ENCODE measurements at regions not wholly inside any gene's neighbourhood (a gene's known extent, or its start where the extent isn't known, plus 50 kb on each side); places are given as distances from the start of the nearest gene placed in this dataset.

DNA sequence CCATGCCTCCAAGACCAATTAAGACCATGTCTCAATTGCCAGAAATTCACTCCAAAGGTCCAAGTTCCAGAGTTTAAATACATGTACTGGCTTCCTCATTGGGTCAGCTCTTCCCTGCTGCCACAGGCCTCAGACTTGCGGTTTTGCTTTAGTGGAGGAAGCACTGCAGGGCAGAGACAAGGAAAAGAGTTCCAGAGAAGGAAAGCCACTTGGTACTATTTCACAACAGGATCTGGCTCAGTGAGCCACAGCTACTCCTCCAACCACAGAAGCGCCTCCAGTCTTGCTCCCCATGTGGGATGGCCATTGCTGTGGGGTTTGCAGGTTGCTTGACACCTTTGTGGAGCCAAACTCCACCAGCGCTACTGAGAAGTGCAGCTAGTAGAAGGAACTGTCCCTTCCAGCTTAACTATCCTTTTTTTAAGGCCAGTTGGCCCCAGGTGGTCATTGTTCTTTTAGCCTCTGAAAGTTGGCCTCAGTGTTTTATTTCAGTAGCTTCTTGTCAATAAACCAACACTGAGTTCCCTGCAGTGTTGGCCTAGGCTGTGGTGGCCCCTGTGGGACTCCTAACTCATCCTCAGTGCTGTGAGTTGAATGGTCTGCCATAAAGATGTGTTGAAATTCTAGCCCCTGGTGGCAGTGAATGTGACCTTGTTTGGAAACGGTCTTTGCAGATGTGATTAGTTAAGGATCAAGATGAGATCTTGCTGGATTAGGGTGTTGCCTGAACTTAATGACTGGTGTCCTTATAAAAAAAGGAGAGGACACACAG is 93.7 kb upstream of the DAP start:
- 80 to 87% methylated on average over 4 of the region's 4 CpGs for WGBS, 2 donors
- H3K36me3 ChIP-seq, result no peaks in the 10 kb centered on the region
- H3K27me3 ChIP-seq, result no peaks in the 10 kb centered on the region
- DNase-seq, result peak in 1 of 2 donors; percentile 7
- no peaks in the 10 kb centered on the region for H3K9me3 ChIP-seq
- no peak overlapping the region for H3K27ac ChIP-seq
- intact Hi-C loops (cut with DNase I), result loop anchor here (10.0 kb wide), 1 partner anchor 170 kb away; no protein-coding TSS in a partner anchor
- no peak for TF ChIP-seq POLR2A (IDR thresholded peaks at IDR 0.05)
- no peak overlapping the region for H3K4me3 ChIP-seq (replicated peaks in 1 of 3)
- peaks cover 0 to 4% of the 10 kb centered on the region in 2 donors for H3K4me1 ChIP-seq

DNA sequence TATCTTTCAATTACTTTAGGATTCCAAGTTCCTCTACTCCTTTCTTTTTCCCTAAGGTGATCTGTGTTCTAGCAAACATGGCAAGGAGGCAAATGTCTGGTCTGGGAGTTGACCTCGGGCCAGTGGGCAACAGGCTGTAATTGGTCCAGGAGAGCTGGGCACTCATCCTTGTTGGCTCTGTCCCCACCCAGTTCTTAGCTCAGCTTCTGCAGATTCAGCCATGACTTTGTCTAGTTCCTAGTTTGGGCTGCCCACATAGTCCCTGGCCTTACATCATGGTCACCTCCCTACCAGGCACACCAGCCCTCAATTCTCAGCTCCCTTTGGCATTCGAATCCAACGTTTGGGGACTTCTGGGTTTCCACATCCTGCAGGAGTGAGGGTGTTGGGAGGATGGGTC is 92.1 kb upstream of the DAP start:
- intact Hi-C loops (cut with DNase I), result loop anchor here (10.0 kb wide), 1 partner anchor 168 kb away; no protein-coding TSS in a partner anchor
- WGBS, 2 donors, result 84 to 93% methylated on average over 3 of the region's 3 CpGs

GRCh38 chr5:10849278-10849677 is 88.2 kb upstream of the DAP start:
- intact Hi-C loops (cut with DNase I), result no loop called here
- Histone ChIP-seq H3K27ac (no peak overlapping the region), H3K36me3 (no peaks in the 10 kb centered on the region), H3K4me1 (no peaks in the 10 kb centered on the region), H3K27me3 (no peaks in the 10 kb centered on the region), H3K4me3 (replicated peaks in 1 of 3) (no peak overlapping the region), H3K9me3 (no peaks in the 10 kb centered on the region)
- 80 to 83% methylated on average over 5 of the region's 5 CpGs for WGBS, 2 donors
- DNase-seq, result no peak
- TF ChIP-seq POLR2A (IDR thresholded peaks at IDR 0.05), result no peak
- TF ChIP-seq, protein P1, sequence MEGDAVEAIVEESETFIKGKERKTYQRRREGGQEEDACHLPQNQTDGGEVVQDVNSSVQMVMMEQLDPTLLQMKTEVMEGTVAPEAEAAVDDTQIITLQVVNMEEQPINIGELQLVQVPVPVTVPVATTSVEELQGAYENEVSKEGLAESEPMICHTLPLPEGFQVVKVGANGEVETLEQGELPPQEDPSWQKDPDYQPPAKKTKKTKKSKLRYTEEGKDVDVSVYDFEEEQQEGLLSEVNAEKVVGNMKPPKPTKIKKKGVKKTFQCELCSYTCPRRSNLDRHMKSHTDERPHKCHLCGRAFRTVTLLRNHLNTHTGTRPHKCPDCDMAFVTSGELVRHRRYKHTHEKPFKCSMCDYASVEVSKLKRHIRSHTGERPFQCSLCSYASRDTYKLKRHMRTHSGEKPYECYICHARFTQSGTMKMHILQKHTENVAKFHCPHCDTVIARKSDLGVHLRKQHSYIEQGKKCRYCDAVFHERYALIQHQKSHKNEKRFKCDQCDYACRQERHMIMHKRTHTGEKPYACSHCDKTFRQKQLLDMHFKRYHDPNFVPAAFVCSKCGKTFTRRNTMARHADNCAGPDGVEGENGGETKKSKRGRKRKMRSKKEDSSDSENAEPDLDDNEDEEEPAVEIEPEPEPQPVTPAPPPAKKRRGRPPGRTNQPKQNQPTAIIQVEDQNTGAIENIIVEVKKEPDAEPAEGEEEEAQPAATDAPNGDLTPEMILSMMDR (IDR thresholded peaks at IDR 0.05), result no peak

More for the DNA sequence above, 92.1 kb upstream of the DAP start:
- DNase-seq, result no peak
- no peak overlapping the region for H3K4me3 ChIP-seq (replicated peaks in 1 of 3)
- H3K27me3 ChIP-seq, result no peaks in the 10 kb centered on the region
- no peaks in the 10 kb centered on the region for H3K9me3 ChIP-seq
- no peak for TF ChIP-seq POLR2A (IDR thresholded peaks at IDR 0.05)
- TF ChIP-seq, protein P1 (IDR thresholded peaks at IDR 0.05), result no peak
- no peaks in the 10 kb centered on the region for H3K36me3 ChIP-seq
- peaks cover 0 to 4% of the 10 kb centered on the region in 2 donors for H3K4me1 ChIP-seq
- H3K27ac ChIP-seq, result no peak overlapping the region

- H3K27me3 ChIP-seq, result no peaks in the 10 kb centered on the region
- H3K9me3 ChIP-seq, result no peaks in the 10 kb centered on the region
- WGBS, 2 donors, result 55 to 80% methylated on average over 3 to 4 of the region's 4 CpGs
- intact Hi-C loops (cut with DNase I), result no loop called here
- no peak for DNase-seq
- H3K27ac ChIP-seq, result no peak overlapping the region
- H3K4me1 ChIP-seq, result no peaks in the 10 kb centered on the region
- no peak for TF ChIP-seq POLR2A (IDR thresholded peaks at IDR 0.05)
- TF ChIP-seq, protein P1 (IDR thresholded peaks at IDR 0.05), result no peak
- no peak overlapping the region for H3K4me3 ChIP-seq (replicated peaks in 1 of 3)
- no peaks in the 10 kb centered on the region for H3K36me3 ChIP-seq
These were observed 83.0 kb upstream of the DAP start for GRCh38 chr5:10844016-10844415.

GRCh38 chr5:10842823-10843222 is 81.8 kb upstream of the DAP start:
- intact Hi-C loops (cut with DNase I), result no loop called here
- Histone ChIP-seq H3K9me3 (no peaks in the 10 kb centered on the region), H3K4me3 (replicated peaks in 1 of 3) (no peak overlapping the region), H3K36me3 (no peaks in the 10 kb centered on the region), H3K4me1 (no peaks in the 10 kb centered on the region), H3K27me3 (no peaks in the 10 kb centered on the region), H3K27ac (no peak overlapping the region)
- WGBS, 2 donors, result 89 to 91% methylated on average over 3 of the region's 3 CpGs
- no peak for TF ChIP-seq POLR2A (IDR thresholded peaks at IDR 0.05)
- TF ChIP-seq, protein P1 (IDR thresholded peaks at IDR 0.05), result no peak
- DNase-seq, result no peak

All from thyroid gland (tissue), 4 donors.